ENCODE measurements at regions not wholly inside any gene's neighbourhood (a gene's known extent, or its start where the extent isn't known, plus 50 kb on each side); places are given as distances from the start of the nearest gene placed in this dataset.

DNA sequence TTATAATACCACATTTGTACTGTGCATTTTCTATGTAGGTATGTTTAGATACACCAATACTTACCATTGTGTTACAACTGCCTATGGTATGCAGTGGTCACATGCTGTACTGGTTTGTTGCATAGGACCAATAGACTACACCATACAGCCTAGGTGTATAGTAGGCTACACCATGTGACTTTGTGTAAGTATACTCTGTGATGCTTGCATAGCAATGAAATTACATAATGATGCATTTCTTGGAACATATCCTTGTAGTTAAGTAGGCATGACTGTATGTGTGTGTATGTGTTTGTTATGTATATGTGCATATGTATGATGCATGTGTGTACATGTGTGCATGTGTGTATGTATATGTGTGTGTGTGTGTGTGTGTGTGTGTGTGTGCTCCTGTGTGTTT, 157.6 kb downstream of the TDRD15 start:
- DNase-seq (ENCODE audit: low spot score) (no peak), ATAC-seq (no peak)
- peaks cover 8% of the 10 kb centered on the region for H3K4me1 Mint-ChIP-seq
- CTCF ChIA-PET = interaction anchor here (1.1 kb wide), 1 partner anchor 620 kb away, joined by 3 read pairs; no protein-coding TSS in a partner anchor
- no peaks in the 10 kb centered on the region for H3K36me3 Mint-ChIP-seq
- H3K9me3 Mint-ChIP-seq = no peaks in the 10 kb centered on the region
- H3K27me3 Mint-ChIP-seq (ENCODE audit: low read depth) = no peaks in the 10 kb centered on the region
- TF ChIP-seq FOXJ3 (CRISPR knock-in tag; IDR thresholded peaks at IDR 0.05; ENCODE audit: borderline replicate concordance) (no peak), SOX15 (CRISPR knock-in tag; IDR thresholded peaks at IDR 0.05) (no peak), OVOL2 (CRISPR knock-in tag; IDR thresholded peaks at IDR 0.05; ENCODE audit: borderline replicate concordance) (no peak), TEAD4 (CRISPR knock-in tag; IDR thresholded peaks at IDR 0.05) (no peak), ZNF263 (CRISPR knock-in tag; IDR thresholded peaks at IDR 0.05; ENCODE audit: low read depth) (no peak), IRF2 (CRISPR knock-in tag; IDR thresholded peaks at IDR 0.05; ENCODE audit: borderline replicate concordance, low read depth) (no peak), GTF2I (CRISPR knock-in tag; conservative IDR thresholded peaks at IDR 0.05) (no peak)
- TF ChIP-seq, protein P1, sequence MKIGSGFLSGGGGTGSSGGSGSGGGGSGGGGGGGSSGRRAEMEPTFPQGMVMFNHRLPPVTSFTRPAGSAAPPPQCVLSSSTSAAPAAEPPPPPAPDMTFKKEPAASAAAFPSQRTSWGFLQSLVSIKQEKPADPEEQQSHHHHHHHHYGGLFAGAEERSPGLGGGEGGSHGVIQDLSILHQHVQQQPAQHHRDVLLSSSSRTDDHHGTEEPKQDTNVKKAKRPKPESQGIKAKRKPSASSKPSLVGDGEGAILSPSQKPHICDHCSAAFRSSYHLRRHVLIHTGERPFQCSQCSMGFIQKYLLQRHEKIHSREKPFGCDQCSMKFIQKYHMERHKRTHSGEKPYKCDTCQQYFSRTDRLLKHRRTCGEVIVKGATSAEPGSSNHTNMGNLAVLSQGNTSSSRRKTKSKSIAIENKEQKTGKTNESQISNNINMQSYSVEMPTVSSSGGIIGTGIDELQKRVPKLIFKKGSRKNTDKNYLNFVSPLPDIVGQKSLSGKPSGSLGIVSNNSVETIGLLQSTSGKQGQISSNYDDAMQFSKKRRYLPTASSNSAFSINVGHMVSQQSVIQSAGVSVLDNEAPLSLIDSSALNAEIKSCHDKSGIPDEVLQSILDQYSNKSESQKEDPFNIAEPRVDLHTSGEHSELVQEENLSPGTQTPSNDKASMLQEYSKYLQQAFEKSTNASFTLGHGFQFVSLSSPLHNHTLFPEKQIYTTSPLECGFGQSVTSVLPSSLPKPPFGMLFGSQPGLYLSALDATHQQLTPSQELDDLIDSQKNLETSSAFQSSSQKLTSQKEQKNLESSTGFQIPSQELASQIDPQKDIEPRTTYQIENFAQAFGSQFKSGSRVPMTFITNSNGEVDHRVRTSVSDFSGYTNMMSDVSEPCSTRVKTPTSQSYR (CRISPR knock-in tag; IDR thresholded peaks at IDR 0.05) = no peak
- TF ChIP-seq, protein P2, sequence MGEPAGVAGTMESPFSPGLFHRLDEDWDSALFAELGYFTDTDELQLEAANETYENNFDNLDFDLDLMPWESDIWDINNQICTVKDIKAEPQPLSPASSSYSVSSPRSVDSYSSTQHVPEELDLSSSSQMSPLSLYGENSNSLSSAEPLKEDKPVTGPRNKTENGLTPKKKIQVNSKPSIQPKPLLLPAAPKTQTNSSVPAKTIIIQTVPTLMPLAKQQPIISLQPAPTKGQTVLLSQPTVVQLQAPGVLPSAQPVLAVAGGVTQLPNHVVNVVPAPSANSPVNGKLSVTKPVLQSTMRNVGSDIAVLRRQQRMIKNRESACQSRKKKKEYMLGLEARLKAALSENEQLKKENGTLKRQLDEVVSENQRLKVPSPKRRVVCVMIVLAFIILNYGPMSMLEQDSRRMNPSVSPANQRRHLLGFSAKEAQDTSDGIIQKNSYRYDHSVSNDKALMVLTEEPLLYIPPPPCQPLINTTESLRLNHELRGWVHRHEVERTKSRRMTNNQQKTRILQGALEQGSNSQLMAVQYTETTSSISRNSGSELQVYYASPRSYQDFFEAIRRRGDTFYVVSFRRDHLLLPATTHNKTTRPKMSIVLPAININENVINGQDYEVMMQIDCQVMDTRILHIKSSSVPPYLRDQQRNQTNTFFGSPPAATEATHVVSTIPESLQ (CRISPR knock-in tag; IDR thresholded peaks at IDR 0.05) = no peak
- TF ChIP-seq, protein P3, sequence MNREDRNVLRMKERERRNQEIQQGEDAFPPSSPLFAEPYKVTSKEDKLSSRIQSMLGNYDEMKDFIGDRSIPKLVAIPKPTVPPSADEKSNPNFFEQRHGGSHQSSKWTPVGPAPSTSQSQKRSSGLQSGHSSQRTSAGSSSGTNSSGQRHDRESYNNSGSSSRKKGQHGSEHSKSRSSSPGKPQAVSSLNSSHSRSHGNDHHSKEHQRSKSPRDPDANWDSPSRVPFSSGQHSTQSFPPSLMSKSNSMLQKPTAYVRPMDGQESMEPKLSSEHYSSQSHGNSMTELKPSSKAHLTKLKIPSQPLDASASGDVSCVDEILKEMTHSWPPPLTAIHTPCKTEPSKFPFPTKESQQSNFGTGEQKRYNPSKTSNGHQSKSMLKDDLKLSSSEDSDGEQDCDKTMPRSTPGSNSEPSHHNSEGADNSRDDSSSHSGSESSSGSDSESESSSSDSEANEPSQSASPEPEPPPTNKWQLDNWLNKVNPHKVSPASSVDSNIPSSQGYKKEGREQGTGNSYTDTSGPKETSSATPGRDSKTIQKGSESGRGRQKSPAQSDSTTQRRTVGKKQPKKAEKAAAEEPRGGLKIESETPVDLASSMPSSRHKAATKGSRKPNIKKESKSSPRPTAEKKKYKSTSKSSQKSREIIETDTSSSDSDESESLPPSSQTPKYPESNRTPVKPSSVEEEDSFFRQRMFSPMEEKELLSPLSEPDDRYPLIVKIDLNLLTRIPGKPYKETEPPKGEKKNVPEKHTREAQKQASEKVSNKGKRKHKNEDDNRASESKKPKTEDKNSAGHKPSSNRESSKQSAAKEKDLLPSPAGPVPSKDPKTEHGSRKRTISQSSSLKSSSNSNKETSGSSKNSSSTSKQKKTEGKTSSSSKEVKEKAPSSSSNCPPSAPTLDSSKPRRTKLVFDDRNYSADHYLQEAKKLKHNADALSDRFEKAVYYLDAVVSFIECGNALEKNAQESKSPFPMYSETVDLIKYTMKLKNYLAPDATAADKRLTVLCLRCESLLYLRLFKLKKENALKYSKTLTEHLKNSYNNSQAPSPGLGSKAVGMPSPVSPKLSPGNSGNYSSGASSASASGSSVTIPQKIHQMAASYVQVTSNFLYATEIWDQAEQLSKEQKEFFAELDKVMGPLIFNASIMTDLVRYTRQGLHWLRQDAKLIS (CRISPR knock-in tag; IDR thresholded peaks at IDR 0.05; ENCODE audit: borderline replicate concordance) = no peak
- TF ChIP-seq, protein P4, sequence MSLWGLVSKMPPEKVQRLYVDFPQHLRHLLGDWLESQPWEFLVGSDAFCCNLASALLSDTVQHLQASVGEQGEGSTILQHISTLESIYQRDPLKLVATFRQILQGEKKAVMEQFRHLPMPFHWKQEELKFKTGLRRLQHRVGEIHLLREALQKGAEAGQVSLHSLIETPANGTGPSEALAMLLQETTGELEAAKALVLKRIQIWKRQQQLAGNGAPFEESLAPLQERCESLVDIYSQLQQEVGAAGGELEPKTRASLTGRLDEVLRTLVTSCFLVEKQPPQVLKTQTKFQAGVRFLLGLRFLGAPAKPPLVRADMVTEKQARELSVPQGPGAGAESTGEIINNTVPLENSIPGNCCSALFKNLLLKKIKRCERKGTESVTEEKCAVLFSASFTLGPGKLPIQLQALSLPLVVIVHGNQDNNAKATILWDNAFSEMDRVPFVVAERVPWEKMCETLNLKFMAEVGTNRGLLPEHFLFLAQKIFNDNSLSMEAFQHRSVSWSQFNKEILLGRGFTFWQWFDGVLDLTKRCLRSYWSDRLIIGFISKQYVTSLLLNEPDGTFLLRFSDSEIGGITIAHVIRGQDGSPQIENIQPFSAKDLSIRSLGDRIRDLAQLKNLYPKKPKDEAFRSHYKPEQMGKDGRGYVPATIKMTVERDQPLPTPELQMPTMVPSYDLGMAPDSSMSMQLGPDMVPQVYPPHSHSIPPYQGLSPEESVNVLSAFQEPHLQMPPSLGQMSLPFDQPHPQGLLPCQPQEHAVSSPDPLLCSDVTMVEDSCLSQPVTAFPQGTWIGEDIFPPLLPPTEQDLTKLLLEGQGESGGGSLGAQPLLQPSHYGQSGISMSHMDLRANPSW (CRISPR knock-in tag; conservative IDR thresholded peaks at IDR 0.05; ENCODE audit: low read depth) = no peak
- no peak overlapping the region for H3K27ac Mint-ChIP-seq
- H3K4me3 Mint-ChIP-seq = no peak overlapping the region
- POLR2A ChIA-PET = no interaction called here

DNA sequence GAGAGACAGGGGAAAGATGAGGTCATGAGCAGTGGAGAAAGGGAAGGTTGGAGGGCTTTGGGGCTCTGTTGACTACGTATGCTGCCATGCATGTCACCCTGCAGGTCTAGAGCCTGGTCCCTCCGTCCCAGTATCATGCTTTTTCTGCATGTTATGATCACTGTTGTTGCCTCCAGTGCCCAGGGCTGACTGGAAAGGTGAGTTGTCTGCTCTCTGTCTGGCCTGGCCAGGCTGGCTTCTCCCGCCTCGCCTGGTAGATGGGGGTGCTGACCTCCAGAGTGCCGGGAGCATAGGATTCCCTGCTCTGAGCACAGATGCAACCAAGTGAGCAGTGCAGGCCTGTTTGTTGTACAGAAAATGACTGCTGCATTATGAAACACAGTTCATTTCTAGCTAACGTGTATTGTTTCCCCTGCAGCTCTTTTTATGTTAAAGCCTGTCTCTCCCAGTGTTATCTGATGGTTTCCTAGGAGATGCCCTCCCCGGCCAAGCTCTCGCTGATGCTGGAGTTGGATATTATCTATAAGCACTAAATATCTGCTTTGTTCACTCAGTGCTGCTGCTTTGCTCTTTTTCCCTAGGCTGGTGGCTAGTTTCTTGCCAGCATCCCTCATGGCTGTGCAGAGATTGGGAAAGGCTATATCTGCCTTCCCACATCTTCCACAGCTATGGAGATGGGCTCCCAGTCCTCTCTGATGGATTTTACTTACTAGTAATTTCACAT, 158.2 kb downstream of the TDRD15 start:
- no peak overlapping the region for H3K4me3 Mint-ChIP-seq
- no peak overlapping the region for H3K27ac Mint-ChIP-seq
- H3K27me3 Mint-ChIP-seq (ENCODE audit: low read depth) = no peaks in the 10 kb centered on the region
- ChIA-PET POLR2A (no interaction called here), CTCF (interaction anchor here (1.1 kb wide), 1 partner anchor 621 kb away, joined by 3 read pairs; no protein-coding TSS in a partner anchor)
- ATAC-seq (no peak), DNase-seq (ENCODE audit: low spot score) (no peak)
- peaks cover 8% of the 10 kb centered on the region for H3K4me1 Mint-ChIP-seq
- no peaks in the 10 kb centered on the region for H3K9me3 Mint-ChIP-seq
- no peaks in the 10 kb centered on the region for H3K36me3 Mint-ChIP-seq
- no peak for TF ChIP-seq ZNF138 (CRISPR knock-in tag; conservative IDR thresholded peaks at IDR 0.05)
- TF ChIP-seq FOXJ3 (CRISPR knock-in tag; IDR thresholded peaks at IDR 0.05; ENCODE audit: borderline replicate concordance) = no peak
- TF ChIP-seq, protein P5, sequence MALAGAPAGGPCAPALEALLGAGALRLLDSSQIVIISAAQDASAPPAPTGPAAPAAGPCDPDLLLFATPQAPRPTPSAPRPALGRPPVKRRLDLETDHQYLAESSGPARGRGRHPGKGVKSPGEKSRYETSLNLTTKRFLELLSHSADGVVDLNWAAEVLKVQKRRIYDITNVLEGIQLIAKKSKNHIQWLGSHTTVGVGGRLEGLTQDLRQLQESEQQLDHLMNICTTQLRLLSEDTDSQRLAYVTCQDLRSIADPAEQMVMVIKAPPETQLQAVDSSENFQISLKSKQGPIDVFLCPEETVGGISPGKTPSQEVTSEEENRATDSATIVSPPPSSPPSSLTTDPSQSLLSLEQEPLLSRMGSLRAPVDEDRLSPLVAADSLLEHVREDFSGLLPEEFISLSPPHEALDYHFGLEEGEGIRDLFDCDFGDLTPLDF (CRISPR knock-in tag; IDR thresholded peaks at IDR 0.05) = no peak
- no peak for TF ChIP-seq FOXP1 (CRISPR knock-in tag; IDR thresholded peaks at IDR 0.05; ENCODE audit: borderline replicate concordance)
- TF ChIP-seq NFATC4 (CRISPR knock-in tag; IDR thresholded peaks at IDR 0.05) = no peak
- TF ChIP-seq, protein P6, sequence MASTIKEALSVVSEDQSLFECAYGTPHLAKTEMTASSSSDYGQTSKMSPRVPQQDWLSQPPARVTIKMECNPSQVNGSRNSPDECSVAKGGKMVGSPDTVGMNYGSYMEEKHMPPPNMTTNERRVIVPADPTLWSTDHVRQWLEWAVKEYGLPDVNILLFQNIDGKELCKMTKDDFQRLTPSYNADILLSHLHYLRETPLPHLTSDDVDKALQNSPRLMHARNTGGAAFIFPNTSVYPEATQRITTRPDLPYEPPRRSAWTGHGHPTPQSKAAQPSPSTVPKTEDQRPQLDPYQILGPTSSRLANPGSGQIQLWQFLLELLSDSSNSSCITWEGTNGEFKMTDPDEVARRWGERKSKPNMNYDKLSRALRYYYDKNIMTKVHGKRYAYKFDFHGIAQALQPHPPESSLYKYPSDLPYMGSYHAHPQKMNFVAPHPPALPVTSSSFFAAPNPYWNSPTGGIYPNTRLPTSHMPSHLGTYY (CRISPR knock-in tag; IDR thresholded peaks at IDR 0.05) = no peak
- TF ChIP-seq CREB1 (CRISPR knock-in tag; IDR thresholded peaks at IDR 0.05) = no peak
- no peak for TF ChIP-seq HMGA2 (CRISPR knock-in tag; IDR thresholded peaks at IDR 0.05)

Data from WTC11 (cell line).